ENCODE measurements at regions not wholly inside any gene's neighbourhood (a gene's known extent, or its start where the extent isn't known, plus 50 kb on each side); places are given as distances from the start of the nearest gene placed in this dataset.

- DNase-seq = no peak
Measured at GRCh38 chr1:208298593-208299269, 54.5 kb upstream of the PLXNA2 start.

- DNase-seq = no peak
Measured at GRCh38 chr1:208300084-208300770, 56.0 kb upstream of the PLXNA2 start.

- DNase-seq = no peak
Measured at GRCh38 chr1:208302699-208303238, 58.6 kb upstream of the PLXNA2 start.

GRCh38 chr1:208303743-208304712, 59.8 kb upstream of the PLXNA2 start:
- DNase-seq = no peak

GRCh38 chr1:208308221-208308620, 64.0 kb upstream of the PLXNA2 start:
- no peak for DNase-seq

- no peak for DNase-seq
Measured at GRCh38 chr1:208309771-208310170, 65.6 kb upstream of the PLXNA2 start.

GRCh38 chr1:208312706-208313105, 68.5 kb upstream of the PLXNA2 start:
- no peak for DNase-seq

- DNase-seq = no peak
Measured at GRCh38 chr1:208314431-208314830, 70.2 kb upstream of the PLXNA2 start.

- DNase-seq = no peak
Measured at GRCh38 chr1:208318150-208318734, 74.1 kb upstream of the PLXNA2 start.

- DNase-seq = no peak
Measured at GRCh38 chr1:208324005-208324404, 79.8 kb upstream of the PLXNA2 start.

- no peak for DNase-seq
Measured at GRCh38 chr1:208326033-208326432, 81.8 kb upstream of the PLXNA2 start.

GRCh38 chr1:208329300-208329699, 85.1 kb upstream of the PLXNA2 start:
- no peak for DNase-seq

- no peak for DNase-seq
Measured at GRCh38 chr1:208332036-208332773, 88.0 kb upstream of the PLXNA2 start.

- DNase-seq = no peak
Measured at GRCh38 chr1:208332774-208333126, 88.6 kb upstream of the PLXNA2 start.

- no peak for DNase-seq
Measured at GRCh38 chr1:208333676-208334075, 89.5 kb upstream of the PLXNA2 start.

GRCh38 chr1:208335371-208336136, 91.4 kb upstream of the PLXNA2 start:
- no peak for DNase-seq

GRCh38 chr1:208336137-208336518, 91.9 kb upstream of the PLXNA2 start:
- no peak for DNase-seq

GRCh38 chr1:208339911-208340310, 95.7 kb upstream of the PLXNA2 start:
- no peak for DNase-seq

GRCh38 chr1:208343226-208343625, 99.0 kb upstream of the PLXNA2 start:
- no peak for DNase-seq

- no peak for DNase-seq
Measured at GRCh38 chr1:208344202-208344857, 100.1 kb upstream of the PLXNA2 start.

GRCh38 chr1:208347191-208347590, 103.0 kb upstream of the PLXNA2 start:
- no peak for DNase-seq
